ENCODE measurements at regions not wholly inside any gene's neighbourhood (a gene's known extent, or its start where the extent isn't known, plus 50 kb on each side); places are given as distances from the start of the nearest gene placed in this dataset.

DNA sequence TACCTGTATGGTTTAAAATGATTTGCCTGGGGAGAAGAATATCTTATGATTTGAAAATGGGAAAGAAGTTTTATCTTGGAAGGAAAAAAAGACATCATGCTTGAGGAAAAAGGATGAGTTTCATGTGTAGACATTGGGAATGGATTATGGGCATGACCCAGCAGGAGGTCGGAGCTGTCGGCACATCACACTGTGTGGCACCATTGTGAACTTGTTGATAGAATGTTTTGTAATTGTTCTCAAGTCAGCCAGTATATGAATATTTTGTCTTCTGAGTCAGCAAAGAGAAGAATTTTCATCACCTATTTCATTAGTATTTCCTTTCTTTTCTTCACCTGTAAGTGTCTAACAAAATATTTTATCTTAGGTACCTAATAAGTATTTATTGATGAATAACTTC lies 60.0 kb upstream of the HMGA2 start:
- Histone ChIP-seq H3K27ac (ENCODE audit: low read depth in 1 of 2, low read length in 2 of 2) (no peak overlapping the region), H3K4me3 (ENCODE audit: low read length) (no peak overlapping the region), H3K4me1 (ENCODE audit: insufficient read depth, low read length) (no peaks in the 10 kb centered on the region), H3K27me3 (ENCODE audit: control insufficient read depth in 1 of 2, insufficient read depth in 2 of 2, low read length in 2 of 2) (peaks cover 0 to 2% of the 10 kb centered on the region in 2 experiments), H3K36me3 (ENCODE audit: insufficient read depth, low read length) (no peaks in the 10 kb centered on the region), H3K9me3 (ENCODE audit: control insufficient read depth in 1 of 2, insufficient read depth in 1 of 2, low read length in 2 of 2) (no peaks in the 10 kb centered on the region)
- Mint-ChIP-seq H3K36me3 (ENCODE audit: low read depth) (no peaks in the 10 kb centered on the region), H3K27ac (no peak overlapping the region), H3K9me3 (no peaks in the 10 kb centered on the region), H3K27me3 (peaks cover 3% of the 10 kb centered on the region), H3K4me1 (ENCODE audit: low read depth) (no peaks in the 10 kb centered on the region), H3K4me3 (no peak overlapping the region)
- intact Hi-C loops (cut with DNase I, micrococcal nuclease) = no loop called here
- TF ChIP-seq, protein P1, sequence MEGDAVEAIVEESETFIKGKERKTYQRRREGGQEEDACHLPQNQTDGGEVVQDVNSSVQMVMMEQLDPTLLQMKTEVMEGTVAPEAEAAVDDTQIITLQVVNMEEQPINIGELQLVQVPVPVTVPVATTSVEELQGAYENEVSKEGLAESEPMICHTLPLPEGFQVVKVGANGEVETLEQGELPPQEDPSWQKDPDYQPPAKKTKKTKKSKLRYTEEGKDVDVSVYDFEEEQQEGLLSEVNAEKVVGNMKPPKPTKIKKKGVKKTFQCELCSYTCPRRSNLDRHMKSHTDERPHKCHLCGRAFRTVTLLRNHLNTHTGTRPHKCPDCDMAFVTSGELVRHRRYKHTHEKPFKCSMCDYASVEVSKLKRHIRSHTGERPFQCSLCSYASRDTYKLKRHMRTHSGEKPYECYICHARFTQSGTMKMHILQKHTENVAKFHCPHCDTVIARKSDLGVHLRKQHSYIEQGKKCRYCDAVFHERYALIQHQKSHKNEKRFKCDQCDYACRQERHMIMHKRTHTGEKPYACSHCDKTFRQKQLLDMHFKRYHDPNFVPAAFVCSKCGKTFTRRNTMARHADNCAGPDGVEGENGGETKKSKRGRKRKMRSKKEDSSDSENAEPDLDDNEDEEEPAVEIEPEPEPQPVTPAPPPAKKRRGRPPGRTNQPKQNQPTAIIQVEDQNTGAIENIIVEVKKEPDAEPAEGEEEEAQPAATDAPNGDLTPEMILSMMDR (IDR thresholded peaks at IDR 0.05) = no peak
- ATAC-seq (ENCODE audit: poor library complexity) = no peak
- ChIA-PET CTCF (no interaction called here), POLR2A (no interaction called here)
- no peak for DNase-seq

DNA sequence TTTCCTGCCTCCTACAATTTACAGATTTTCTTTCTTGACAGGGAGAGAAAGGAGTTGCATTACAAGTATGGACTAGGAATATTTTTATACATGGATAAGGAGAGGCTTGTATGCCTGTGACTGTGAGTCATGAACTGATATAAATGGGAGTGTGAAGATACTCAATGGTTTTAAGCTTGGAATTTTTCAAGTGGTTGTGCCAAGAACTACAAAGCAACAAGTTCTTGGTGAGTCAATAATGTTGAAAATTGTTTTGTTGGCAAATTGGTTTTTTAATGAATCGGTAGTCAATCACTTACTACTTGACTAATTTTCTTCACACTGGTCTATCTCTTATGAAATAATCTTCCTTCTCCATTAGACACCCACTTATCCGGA lies 58.9 kb upstream of the HMGA2 start:
- Mint-ChIP-seq H3K4me3 (no peak overlapping the region), H3K9me3 (no peaks in the 10 kb centered on the region), H3K4me1 (ENCODE audit: low read depth) (no peaks in the 10 kb centered on the region), H3K27me3 (peaks cover 5% of the 10 kb centered on the region), H3K27ac (no peak overlapping the region), H3K36me3 (ENCODE audit: low read depth) (no peaks in the 10 kb centered on the region)
- TF ChIP-seq, protein P1 (IDR thresholded peaks at IDR 0.05) = no peak
- DNase-seq (no peak), ATAC-seq (ENCODE audit: poor library complexity) (no peak)
- ChIA-PET POLR2A (no interaction called here), CTCF (no interaction called here)
- H3K27ac ChIP-seq (ENCODE audit: low read depth in 1 of 2, low read length in 2 of 2) = no peak overlapping the region
- intact Hi-C loops (cut with DNase I, micrococcal nuclease) = no loop called here
- no peaks in the 10 kb centered on the region for H3K36me3 ChIP-seq (ENCODE audit: insufficient read depth, low read length)
- no peak overlapping the region for H3K4me3 ChIP-seq (ENCODE audit: low read length)
- no peaks in the 10 kb centered on the region for H3K9me3 ChIP-seq (ENCODE audit: control insufficient read depth in 1 of 2, insufficient read depth in 1 of 2, low read length in 2 of 2)
- H3K27me3 ChIP-seq (ENCODE audit: control insufficient read depth in 1 of 2, insufficient read depth in 2 of 2, low read length in 2 of 2) = peaks cover 0 to 4% of the 10 kb centered on the region in 2 experiments
- H3K4me1 ChIP-seq (ENCODE audit: insufficient read depth, low read length) = no peaks in the 10 kb centered on the region

DNA sequence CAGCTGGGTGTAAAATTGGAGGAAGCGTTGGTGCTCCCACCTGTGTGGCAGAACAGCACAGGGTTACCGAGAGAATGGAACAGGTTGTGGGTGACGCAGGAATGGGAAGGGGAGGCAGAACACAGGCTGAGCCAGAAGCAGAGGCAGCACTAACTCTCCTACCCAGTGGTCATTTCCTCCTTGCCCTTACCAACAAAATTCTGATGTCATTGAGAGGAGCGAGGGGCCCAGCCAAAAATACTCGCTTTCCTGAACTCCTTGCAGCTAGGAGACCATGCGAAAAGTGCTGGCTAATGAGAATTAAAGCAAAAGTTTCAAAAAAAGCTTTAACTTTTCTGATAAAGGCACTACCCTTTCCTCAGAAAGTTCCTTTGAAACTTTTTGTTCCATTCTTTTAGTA lies 54.4 kb upstream of the HMGA2 start:
- H3K27ac Mint-ChIP-seq = no peak overlapping the region
- POLR2A ChIA-PET = no interaction called here

More for the DNA sequence above, 54.4 kb upstream of the HMGA2 start:
- H3K36me3 Mint-ChIP-seq (ENCODE audit: low read depth) = no peaks in the 10 kb centered on the region
- no peaks in the 10 kb centered on the region for H3K4me1 ChIP-seq (ENCODE audit: insufficient read depth, low read length)
- CTCF ChIA-PET = no interaction called here
- H3K4me1 Mint-ChIP-seq (ENCODE audit: low read depth) = no peaks in the 10 kb centered on the region
- H3K27ac ChIP-seq (ENCODE audit: low read depth in 1 of 2, low read length in 2 of 2) = no peak overlapping the region
- no peak overlapping the region for H3K4me3 Mint-ChIP-seq
- DNase-seq (no peak), ATAC-seq (ENCODE audit: poor library complexity) (no peak)
- H3K27me3 Mint-ChIP-seq = peaks cover 18% of the 10 kb centered on the region
- TF ChIP-seq, protein P1 (IDR thresholded peaks at IDR 0.05) = no peak
- no peaks in the 10 kb centered on the region for H3K36me3 ChIP-seq (ENCODE audit: insufficient read depth, low read length)
- intact Hi-C loops (cut with DNase I, micrococcal nuclease) = no loop called here
- H3K4me3 ChIP-seq (ENCODE audit: low read length) = no peak overlapping the region
- no peaks in the 10 kb centered on the region for H3K9me3 Mint-ChIP-seq
- peaks cover 0 to 4% of the 10 kb centered on the region in 2 experiments for H3K27me3 ChIP-seq (ENCODE audit: control insufficient read depth in 1 of 2, insufficient read depth in 2 of 2, low read length in 2 of 2)
- H3K9me3 ChIP-seq (ENCODE audit: control insufficient read depth in 1 of 2, insufficient read depth in 1 of 2, low read length in 2 of 2) = no peaks in the 10 kb centered on the region
